HG02623 (cell line): ENCODE measurements at regions not wholly inside any gene's neighbourhood (a gene's known extent, or its start where the extent isn't known, plus 50 kb on each side); places are given as distances from the start of the nearest gene placed in this dataset.
"Not testable (repeated sequence)": the region's sequence is repeated elsewhere in the genome, so short reads cannot be mapped to it uniquely, and the experiment has no call there.

Experiments used
- ATAC-seq: cut with Tn5 transposase; IDR thresholded peaks from one replicate; pipeline ENCODE4 v1.9.1; 2021; ENCODE audit warnings: moderate library complexity; ENCODE audit not compliant: unreplicated experiment

- no peak for ATAC-seq
These were observed 462.6 kb upstream of the RUNX1 start for GRCh38 chr21:35511696-35512162.

DNA sequence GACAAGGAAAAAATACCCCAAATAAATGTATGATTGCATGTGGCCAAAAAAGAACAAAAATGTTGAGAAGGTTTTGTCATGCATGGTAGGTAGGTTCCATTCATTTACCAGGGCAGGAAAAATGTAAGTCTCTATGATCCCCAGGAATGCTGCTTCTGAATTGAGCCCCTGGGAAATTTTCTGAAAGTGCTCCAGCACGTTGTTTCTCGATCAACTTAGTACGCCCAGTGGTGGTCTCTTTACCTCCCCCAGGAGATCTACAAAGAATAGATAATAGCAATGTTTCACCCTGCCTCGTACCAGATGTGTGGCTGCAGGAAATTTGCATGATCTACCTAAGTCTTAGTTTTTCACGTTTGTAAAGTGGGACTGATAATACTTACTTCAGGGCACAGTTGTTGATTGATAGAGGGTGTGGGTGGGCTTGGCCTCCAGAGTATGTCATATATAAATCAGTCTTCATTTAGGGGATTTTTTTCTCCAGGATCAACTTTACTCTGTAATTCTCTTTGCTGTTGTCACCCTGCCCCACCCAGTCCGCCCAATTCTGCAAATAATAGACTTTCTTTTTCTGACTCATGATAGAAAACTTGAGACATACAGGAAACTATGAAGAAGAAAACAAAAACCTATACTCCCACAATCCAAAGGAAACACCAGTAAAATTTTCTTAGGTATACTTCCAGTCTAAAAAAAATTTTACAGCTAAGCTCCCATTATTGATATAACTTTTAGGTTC is 462.0 kb upstream of the RUNX1 start:
- ATAC-seq: no peak

DNA sequence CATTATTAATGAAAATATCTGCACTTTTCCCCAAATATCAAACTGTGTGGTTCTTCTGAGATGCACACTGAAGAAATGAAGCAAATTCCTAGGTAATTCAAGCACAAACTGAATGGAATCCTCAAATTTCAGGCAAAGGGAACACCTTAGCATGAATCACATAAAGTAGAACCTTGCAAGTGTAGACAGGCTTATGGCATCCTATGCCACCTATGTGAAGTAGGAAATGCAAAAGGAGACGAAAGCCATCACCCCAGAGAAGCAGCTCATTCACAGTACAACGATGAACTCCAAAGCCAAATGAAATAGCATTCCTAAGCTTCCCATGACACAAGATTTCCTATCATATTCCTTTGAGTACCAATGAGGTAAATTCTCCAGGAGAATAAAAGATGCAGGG is 461.2 kb upstream of the RUNX1 start:
- no peak for ATAC-seq

DNA sequence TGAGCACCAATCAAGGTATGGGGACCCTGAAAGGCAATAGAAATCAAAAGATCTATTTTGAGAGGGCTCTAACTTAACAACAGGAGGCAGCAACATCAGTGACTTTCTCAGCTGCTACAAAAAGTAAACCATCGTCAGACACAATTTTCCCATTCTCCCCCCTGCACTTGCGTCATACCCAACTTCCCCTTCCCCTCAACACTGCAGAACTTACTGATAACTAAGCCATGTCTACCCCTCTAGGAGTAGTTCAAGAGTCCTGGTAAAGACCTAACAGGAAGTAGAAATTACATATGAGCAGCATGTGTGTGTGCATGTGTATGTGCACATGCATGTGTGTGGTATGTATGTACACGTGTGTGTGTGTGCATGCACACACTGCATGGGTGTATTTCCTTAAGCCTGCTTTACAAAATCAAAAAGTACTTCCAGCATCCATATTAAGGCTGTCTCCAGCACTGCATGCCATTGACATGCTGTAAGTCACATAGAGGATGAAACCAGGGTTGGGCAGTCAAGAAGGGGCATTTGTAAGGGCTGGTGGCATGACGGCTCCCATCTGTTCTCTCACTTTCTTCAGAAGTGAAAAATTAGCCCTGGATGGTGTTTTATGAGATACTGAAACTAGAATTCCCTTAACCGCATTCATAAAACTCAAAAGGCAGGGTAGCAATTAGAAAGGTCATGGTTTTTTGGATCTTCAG is 460.1 kb upstream of the RUNX1 start:
- no peak for ATAC-seq

- ATAC-seq: no peak
These were observed 459.2 kb upstream of the RUNX1 start for GRCh38 chr21:35508139-35508888.

GRCh38 chr21:35507181-35507759 is 458.2 kb upstream of the RUNX1 start:
- ATAC-seq: no peak

DNA sequence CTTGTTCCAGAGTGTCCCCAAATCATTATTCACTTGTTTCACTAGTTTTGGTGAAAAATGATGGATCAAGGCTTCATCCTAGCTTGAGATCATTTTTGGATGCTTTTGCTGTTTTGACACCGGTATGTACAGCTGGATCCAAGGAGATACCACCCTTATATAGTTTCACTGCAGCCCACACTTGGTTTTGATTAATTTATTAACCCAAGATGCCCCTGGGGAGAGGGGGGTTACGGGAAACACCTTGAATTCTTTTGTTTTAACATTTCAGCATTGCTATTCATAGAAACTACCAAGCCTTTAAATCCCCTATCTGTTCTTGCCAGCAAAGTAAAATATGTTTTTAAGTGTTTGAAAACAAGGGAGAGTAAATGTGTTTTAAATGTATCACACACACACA is 457.7 kb upstream of the RUNX1 start:
- ATAC-seq: no peak

DNA sequence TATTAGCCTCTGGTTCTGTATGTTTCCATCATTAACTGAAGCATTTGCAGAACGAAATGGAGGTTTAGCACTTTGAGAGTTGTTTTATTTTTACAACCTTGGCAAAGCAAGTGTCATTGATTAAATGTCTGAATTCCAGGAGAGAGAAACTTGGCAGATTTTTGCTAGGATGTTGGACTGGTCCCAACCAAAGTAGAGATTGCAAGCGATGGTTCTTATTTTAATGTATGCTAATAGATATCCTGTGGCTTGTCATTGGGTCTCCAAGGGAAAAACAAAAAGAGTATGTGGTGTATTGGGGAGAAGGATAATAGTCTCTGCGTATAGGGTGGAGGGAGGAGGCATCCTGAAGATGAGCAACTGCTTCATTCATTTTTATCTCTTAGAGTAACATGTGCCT is 457.2 kb upstream of the RUNX1 start:
- no peak for ATAC-seq

DNA sequence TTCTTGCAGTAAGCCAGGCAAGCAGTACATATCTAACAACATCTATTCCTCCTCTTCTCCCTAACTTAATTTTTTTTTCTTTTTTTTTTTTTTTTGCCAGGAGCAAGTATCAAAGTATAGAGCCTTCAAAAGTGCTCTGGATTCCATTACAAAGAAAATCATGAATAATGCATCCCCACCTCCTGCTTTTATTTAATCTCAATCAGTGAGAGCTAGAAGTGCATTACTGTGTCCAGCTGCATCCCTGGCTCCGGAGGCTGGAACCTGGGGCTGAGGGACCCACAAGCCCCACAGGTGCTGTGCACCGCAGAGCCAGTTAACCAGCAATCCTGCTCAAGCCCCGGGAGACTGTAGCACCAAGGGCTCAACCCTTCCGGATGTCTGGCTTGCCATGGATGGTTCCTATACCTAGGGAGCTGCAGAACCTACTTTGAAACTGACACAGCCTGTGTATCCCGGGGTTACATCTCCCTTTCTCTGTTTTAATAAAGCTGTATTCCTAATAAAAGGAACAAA is 455.9 kb upstream of the RUNX1 start:
- ATAC-seq: no peak

GRCh38 chr21:35504277-35504676 is 455.2 kb upstream of the RUNX1 start:
- ATAC-seq: no peak

DNA sequence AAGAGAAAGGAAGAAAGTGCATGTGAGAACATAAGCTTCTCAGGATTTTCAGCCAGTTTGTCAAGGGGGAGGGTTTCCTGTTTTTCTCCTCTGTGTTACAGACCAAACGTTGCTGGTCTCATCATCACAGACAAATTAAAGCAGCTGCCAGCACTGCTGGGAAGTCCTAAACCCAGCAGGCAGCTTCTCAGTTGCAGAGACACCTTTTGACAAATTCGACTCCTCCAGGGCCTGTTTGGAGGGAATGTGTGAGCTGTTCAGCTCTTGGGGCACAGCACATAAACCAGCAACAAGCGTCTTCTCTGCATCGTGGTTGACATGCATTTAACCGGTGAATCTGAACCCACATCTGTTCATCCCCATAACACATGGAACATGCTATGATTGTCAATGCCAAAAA is 454.6 kb upstream of the RUNX1 start:
- no peak for ATAC-seq

DNA sequence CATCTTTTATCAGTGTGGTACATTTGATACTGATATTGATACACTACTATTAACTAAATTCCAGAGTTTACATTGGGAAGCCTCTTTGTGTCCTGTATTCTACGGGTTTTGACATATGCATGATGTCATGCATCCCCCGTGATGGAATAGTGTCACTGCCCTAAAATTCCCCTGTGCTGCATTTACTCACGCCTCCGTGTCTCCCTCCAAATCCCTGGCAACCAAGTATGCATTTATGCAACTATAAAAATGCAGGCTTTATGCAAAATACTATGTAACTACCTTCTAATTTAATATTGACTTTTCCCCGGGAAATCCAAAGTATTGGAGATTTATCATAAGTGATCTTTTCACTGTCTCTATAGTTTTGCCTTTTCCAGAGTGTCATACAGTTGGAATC is 453.7 kb upstream of the RUNX1 start:
- no peak for ATAC-seq

DNA sequence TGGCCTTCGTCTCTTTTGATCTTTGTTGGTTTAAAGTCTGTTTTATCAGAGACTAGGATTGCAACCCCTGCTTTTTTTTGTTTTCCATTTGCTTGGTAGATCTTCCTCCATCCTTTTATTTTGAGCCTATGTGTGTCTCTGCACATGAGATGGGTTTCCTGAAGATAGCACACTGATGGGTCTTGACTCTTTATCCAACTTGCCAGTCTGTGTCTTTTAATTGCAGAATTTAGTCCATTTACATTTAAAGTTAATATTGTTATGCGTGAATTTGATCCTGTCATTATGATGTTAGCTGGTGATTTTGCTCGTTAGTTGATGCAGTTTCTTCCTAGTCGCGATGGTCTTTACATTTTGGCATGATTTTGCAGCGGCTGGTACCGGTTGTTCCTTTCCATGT is 448.4 kb upstream of the RUNX1 start:
- not testable (repeated sequence) for ATAC-seq

GRCh38 chr21:35491920-35492678 is 443.0 kb upstream of the RUNX1 start:
- no peak for ATAC-seq

DNA sequence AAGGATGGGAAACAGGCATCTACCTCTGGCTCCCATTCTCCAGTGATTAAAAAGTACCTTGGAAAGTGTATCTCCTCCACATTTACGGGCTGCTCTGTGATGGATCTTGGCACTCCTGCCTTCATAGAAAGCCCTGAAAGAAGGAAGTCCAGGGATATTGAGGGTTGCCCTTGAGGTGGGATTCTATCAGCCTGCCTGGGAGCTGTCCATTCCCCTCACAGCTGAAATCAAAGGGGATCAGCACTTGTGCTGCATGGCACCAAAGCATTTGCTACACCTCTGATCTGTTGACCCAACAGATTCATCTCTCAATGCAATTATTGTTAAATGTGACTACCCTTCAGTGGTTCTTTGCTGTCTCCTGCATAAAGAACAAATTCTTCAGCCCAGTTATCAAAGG is 442.0 kb upstream of the RUNX1 start:
- no peak for ATAC-seq

- no peak for ATAC-seq
These were observed 440.4 kb upstream of the RUNX1 start for GRCh38 chr21:35489389-35489980.

DNA sequence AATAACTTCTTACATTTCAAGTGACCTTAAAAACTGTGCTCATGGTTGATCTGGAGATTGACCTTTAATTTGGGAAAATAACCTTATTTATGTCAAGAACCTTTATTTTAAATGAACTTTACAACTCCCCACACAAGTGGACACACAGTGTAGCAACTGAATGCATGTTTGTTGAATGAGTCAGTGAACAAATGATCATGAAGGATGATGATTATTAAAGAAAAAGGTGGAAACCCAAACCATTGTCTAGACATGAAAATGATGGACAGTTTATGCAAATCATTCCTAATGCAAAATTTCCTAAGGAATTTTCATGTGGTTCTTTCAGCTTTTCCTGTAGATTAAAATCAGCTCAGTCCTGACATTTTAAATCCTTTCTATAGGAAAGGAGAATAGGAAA is 439.8 kb upstream of the RUNX1 start:
- ATAC-seq: no peak

- ATAC-seq: no peak
These were observed 436.3 kb upstream of the RUNX1 start for GRCh38 chr21:35485364-35485763.

GRCh38 chr21:35484851-35485250 is 435.7 kb upstream of the RUNX1 start:
- no peak for ATAC-seq

DNA sequence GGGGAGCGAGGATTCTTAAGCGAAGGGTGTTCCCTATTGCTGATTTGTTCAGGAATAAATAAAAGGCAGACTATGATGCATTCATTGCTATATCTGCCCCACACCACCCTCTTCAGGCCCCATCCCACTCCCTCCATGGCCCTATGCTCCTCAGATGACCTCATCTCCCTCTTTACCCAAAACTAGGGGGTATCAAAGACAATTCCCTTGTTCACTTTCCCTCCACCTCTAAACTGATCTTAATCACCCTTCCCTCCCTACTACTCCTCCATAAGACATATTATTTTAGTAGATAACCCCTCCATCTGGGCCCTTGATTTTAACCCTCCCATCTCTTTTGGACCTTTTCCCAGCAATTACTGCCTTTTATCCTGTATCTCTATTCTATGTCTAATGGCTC is 434.9 kb upstream of the RUNX1 start:
- ATAC-seq: no peak
